ENCODE measurements at regions not wholly inside any gene's neighbourhood (a gene's known extent, or its start where the extent isn't known, plus 50 kb on each side); places are given as distances from the start of the nearest gene placed in this dataset.

GRCh38 chr2:60320724-60321123 lies 232.7 kb downstream of the BCL11A start:
- Histone ChIP-seq H3K4me2 (ENCODE audit: insufficient read depth, low read length) (no peak overlapping the region), H4K20me1 (ENCODE audit: insufficient read depth, low read length) (no peaks in the 10 kb centered on the region), H3K27ac (ENCODE audit: low read depth, low read length) (no peak overlapping the region), H3K27me3 (ENCODE audit: insufficient read depth, low read length) (no peaks in the 10 kb centered on the region), H3K4me1 (ENCODE audit: insufficient read depth, low read length) (no peaks in the 10 kb centered on the region), H3K9me3 (ENCODE audit: low read depth, low read length) (no peaks in the 10 kb centered on the region), H2AFZ (ENCODE audit: low read length) (no peak overlapping the region), H3K79me2 (ENCODE audit: insufficient read depth, low read length) (no peaks in the 10 kb centered on the region), H3K36me3 (ENCODE audit: insufficient read depth, low read length) (no peaks in the 10 kb centered on the region), H3K4me3 (ENCODE audit: insufficient read depth, low read length) (no peak overlapping the region)
- no peak for DNase-seq (ENCODE audit: insufficient read length, low spot score, missing footprints)
- TF ChIP-seq CTCF (IDR thresholded peaks at IDR 0.05; ENCODE audit: extremely low read depth, low read depth, low read length): no peak

- Histone ChIP-seq H3K27me3 (ENCODE audit: insufficient read depth, low read length) (no peaks in the 10 kb centered on the region), H3K4me2 (ENCODE audit: insufficient read depth, low read length) (no peak overlapping the region), H3K36me3 (ENCODE audit: insufficient read depth, low read length) (no peaks in the 10 kb centered on the region), H3K4me1 (ENCODE audit: insufficient read depth, low read length) (no peaks in the 10 kb centered on the region), H3K9me3 (ENCODE audit: low read depth, low read length) (no peaks in the 10 kb centered on the region), H3K79me2 (ENCODE audit: insufficient read depth, low read length) (no peaks in the 10 kb centered on the region), H3K4me3 (ENCODE audit: insufficient read depth, low read length) (no peak overlapping the region), H3K27ac (ENCODE audit: low read depth, low read length) (no peak overlapping the region), H2AFZ (ENCODE audit: low read length) (no peak overlapping the region), H4K20me1 (ENCODE audit: insufficient read depth, low read length) (no peaks in the 10 kb centered on the region)
- no peak for TF ChIP-seq CTCF (IDR thresholded peaks at IDR 0.05; ENCODE audit: extremely low read depth, low read depth, low read length)
- DNase-seq (ENCODE audit: insufficient read length, low spot score, missing footprints): no peak
Observed at GRCh38 chr2:60319031-60319547, 234.4 kb downstream of the BCL11A start.

DNA sequence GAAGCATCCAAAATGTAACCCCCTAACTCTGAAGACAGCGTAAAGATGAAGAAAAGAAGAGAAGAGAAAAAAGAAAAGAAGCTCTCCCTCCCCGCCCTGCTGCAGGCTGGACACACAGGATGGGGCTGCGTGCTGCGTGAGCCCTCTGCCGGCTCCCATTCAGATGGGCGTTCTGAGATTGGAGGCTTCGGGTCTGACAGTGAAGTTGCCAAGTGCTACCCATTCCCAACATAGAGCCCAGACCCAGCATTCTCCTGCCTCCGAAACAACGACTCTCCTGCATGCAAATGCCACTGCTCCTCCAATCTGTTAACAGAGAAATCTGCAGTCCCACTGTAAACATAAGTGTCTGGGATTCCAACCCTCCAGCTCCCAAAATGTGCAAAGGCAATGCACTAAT lies 234.9 kb downstream of the BCL11A start:
- no peaks in the 10 kb centered on the region for H3K9me3 ChIP-seq (ENCODE audit: low read depth, low read length)
- H4K20me1 ChIP-seq (ENCODE audit: insufficient read depth, low read length): no peaks in the 10 kb centered on the region
- no peak for DNase-seq (ENCODE audit: insufficient read length, low spot score, missing footprints)
- H3K36me3 ChIP-seq (ENCODE audit: insufficient read depth, low read length): no peaks in the 10 kb centered on the region
- no peak overlapping the region for H2AFZ ChIP-seq (ENCODE audit: low read length)
- no peaks in the 10 kb centered on the region for H3K27me3 ChIP-seq (ENCODE audit: insufficient read depth, low read length)
- no peaks in the 10 kb centered on the region for H3K4me1 ChIP-seq (ENCODE audit: insufficient read depth, low read length)
- no peak overlapping the region for H3K27ac ChIP-seq (ENCODE audit: low read depth, low read length)
- TF ChIP-seq CTCF (IDR thresholded peaks at IDR 0.05; ENCODE audit: extremely low read depth, low read depth, low read length): no peak
- H3K79me2 ChIP-seq (ENCODE audit: insufficient read depth, low read length): no peaks in the 10 kb centered on the region
- H3K4me3 ChIP-seq (ENCODE audit: insufficient read depth, low read length): no peak overlapping the region
- H3K4me2 ChIP-seq (ENCODE audit: insufficient read depth, low read length): no peak overlapping the region

- H3K27ac ChIP-seq (ENCODE audit: low read depth, low read length): no peak overlapping the region
- H4K20me1 ChIP-seq (ENCODE audit: insufficient read depth, low read length): no peaks in the 10 kb centered on the region
- no peak overlapping the region for H3K4me2 ChIP-seq (ENCODE audit: insufficient read depth, low read length)
- DNase-seq (ENCODE audit: insufficient read length, low spot score, missing footprints): no peak
- no peaks in the 10 kb centered on the region for H3K27me3 ChIP-seq (ENCODE audit: insufficient read depth, low read length)
- H3K9me3 ChIP-seq (ENCODE audit: low read depth, low read length): no peaks in the 10 kb centered on the region
- no peak overlapping the region for H3K4me3 ChIP-seq (ENCODE audit: insufficient read depth, low read length)
- no peak overlapping the region for H2AFZ ChIP-seq (ENCODE audit: low read length)
- no peak for TF ChIP-seq CTCF (IDR thresholded peaks at IDR 0.05; ENCODE audit: extremely low read depth, low read depth, low read length)
- H3K36me3 ChIP-seq (ENCODE audit: insufficient read depth, low read length): no peaks in the 10 kb centered on the region
- H3K4me1 ChIP-seq (ENCODE audit: insufficient read depth, low read length): no peaks in the 10 kb centered on the region
- no peaks in the 10 kb centered on the region for H3K79me2 ChIP-seq (ENCODE audit: insufficient read depth, low read length)
Observed at GRCh38 chr2:60317844-60318243, 235.6 kb downstream of the BCL11A start.

All from osteoblast (primary cell).